NCI-H82 treated with DMSO at 0.1 percent for 48 hours (cell line): ENCODE measurements at regions not wholly inside any gene's neighbourhood (a gene's known extent, or its start where the extent isn't known, plus 50 kb on each side); places are given as distances from the start of the nearest gene placed in this dataset.
A peak's percentile ranks its signal among the peaks of the same experiment; 100 is the strongest.
"Not testable (repeated sequence)": the region's sequence is repeated elsewhere in the genome, so short reads cannot be mapped to it uniquely, and the experiment has no call there.

Source experiments
- DNase-seq: peaks from one replicate; lab custom pipeline; 2025; ENCODE audit not compliant: unreplicated experiment; lab: John Stamatoyannopoulos, UW

- DNase-seq, result no peak
These were observed 105.8 kb upstream of the PPP1R26 start for GRCh38 chr9:135373820-135374219.

GRCh38 chr9:135374591-135374990 is 105.0 kb upstream of the PPP1R26 start:
- peak; percentile 3 for DNase-seq

GRCh38 chr9:135375001-135375400 is 104.6 kb upstream of the PPP1R26 start:
- no peak for DNase-seq

- no peak for DNase-seq
These were observed 102.9 kb upstream of the PPP1R26 start for GRCh38 chr9:135376511-135377265.

GRCh38 chr9:135377431-135377830 is 102.2 kb upstream of the PPP1R26 start:
- no peak for DNase-seq

- no peak for DNase-seq
These were observed 100.8 kb upstream of the PPP1R26 start for GRCh38 chr9:135378751-135379150.

- no peak for DNase-seq
These were observed 99.9 kb upstream of the PPP1R26 start for GRCh38 chr9:135379540-135380267.

GRCh38 chr9:135380311-135380960 is 99.1 kb upstream of the PPP1R26 start:
- DNase-seq, result no peak

- DNase-seq, result no peak
These were observed 97.7 kb upstream of the PPP1R26 start for GRCh38 chr9:135381762-135382310.

GRCh38 chr9:135384226-135384625 is 95.4 kb upstream of the PPP1R26 start:
- no peak for DNase-seq

GRCh38 chr9:135384815-135385405 is 94.7 kb upstream of the PPP1R26 start:
- not testable (repeated sequence) for DNase-seq

GRCh38 chr9:135385793-135386192 is 93.8 kb upstream of the PPP1R26 start:
- no peak for DNase-seq

GRCh38 chr9:135387976-135388375 is 91.6 kb upstream of the PPP1R26 start:
- no peak for DNase-seq

GRCh38 chr9:135388530-135388929 is 91.1 kb upstream of the PPP1R26 start:
- no peak for DNase-seq

- DNase-seq, result no peak
These were observed 87.8 kb upstream of the PPP1R26 start for GRCh38 chr9:135391759-135392158.

GRCh38 chr9:135392511-135392910 is 87.1 kb upstream of the PPP1R26 start:
- DNase-seq, result no peak

- no peak for DNase-seq
These were observed 85.5 kb upstream of the PPP1R26 start for GRCh38 chr9:135394131-135394530.

GRCh38 chr9:135394699-135395645 is 84.6 kb upstream of the PPP1R26 start:
- DNase-seq, result no peak

GRCh38 chr9:135397142-135397541 is 82.4 kb upstream of the PPP1R26 start:
- DNase-seq, result no peak

GRCh38 chr9:135399000-135399649 is 80.5 kb upstream of the PPP1R26 start:
- DNase-seq, result no peak
